Mucosa of descending colon (tissue), 3 donors: ENCODE measurements at regions not wholly inside any gene's neighbourhood (a gene's known extent, or its start where the extent isn't known, plus 50 kb on each side); places are given as distances from the start of the nearest gene placed in this dataset.

Source experiments
- ATAC-seq: fragments of 200-7000 bp; cut with Tn5 transposase; one replicate; pipeline ENCODE4 v1.9.1; 2020; ENCODE audit warnings: mild to moderate bottlenecking, moderate library complexity
- DNase-seq, 3 donors: peaks; one replicate each; pipeline ENCODE4 v3.0.0-alpha.2; 2020
- H3K36me3 ChIP-seq: fragments of 200-600 bp; one replicate; pipeline ENCODE4 v1.8.0; 2021; ENCODE audit warnings: low read depth, mild to moderate bottlenecking
- H3K4me1 ChIP-seq: fragments of 200-600 bp; one replicate; pipeline ENCODE4 v1.8.0; 2021; ENCODE audit warnings: low read depth, mild to moderate bottlenecking
- H3K4me3 ChIP-seq: fragments of 200-600 bp; one replicate; pipeline ENCODE4 v1.8.0; 2021; ENCODE audit warnings: mild to moderate bottlenecking
- H3K9me3 ChIP-seq: fragments of 200-600 bp; one replicate; pipeline ENCODE4 v1.8.0; 2021; ENCODE audit warnings: mild to moderate bottlenecking
- intact Hi-C, 2 donors: fragments of 100-400 bp; cut with DNase I in 1 of 2; cut with micrococcal nuclease in 1 of 2; formaldehyde crosslinking; loops; one replicate each; pipeline versions ENCODE4 v1.11.0 to v1.11.1; 2022; cut with DNase I, micrococcal nuclease
- TF ChIP-seq, protein P1 (sequence below): fragments of 200-600 bp; IDR thresholded peaks from one replicate; pipeline ENCODE4 v1.8.0; 2022; ENCODE audit warnings: antibody characterized with exemption, mild to moderate bottlenecking
- donor health status: DM: no; HTN: no; CAD: no; lungs with moderate emphysema.
- donor health status: DM: no; HTN: no; CAD: no.
- donor health status: DM: no; HTN: yes; CAD: no.

DNA sequence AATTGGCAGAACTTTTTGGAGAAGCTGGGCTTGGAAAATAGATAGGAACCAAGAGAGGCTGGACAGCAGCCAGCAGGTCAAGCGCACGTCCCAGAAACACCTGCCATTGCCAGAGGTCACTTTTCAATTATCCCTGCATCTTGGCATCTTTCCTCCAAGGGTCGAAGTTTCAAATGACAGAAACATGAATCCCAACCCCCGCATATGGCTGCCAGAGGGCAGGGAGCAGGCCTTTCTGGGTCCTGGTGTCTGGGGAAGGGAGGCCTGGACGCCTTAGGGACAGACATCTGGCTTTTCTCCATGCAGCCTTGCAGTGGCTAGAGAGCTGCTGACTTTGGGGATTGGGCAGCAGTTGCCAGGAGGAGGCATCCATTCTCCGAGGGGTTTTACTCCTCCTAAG is 164.5 kb upstream of the TPM1 start:
- no peak for ATAC-seq

GRCh38 chr15:62879770-62880169 is 162.8 kb upstream of the TPM1 start:
- TF ChIP-seq, protein P1, sequence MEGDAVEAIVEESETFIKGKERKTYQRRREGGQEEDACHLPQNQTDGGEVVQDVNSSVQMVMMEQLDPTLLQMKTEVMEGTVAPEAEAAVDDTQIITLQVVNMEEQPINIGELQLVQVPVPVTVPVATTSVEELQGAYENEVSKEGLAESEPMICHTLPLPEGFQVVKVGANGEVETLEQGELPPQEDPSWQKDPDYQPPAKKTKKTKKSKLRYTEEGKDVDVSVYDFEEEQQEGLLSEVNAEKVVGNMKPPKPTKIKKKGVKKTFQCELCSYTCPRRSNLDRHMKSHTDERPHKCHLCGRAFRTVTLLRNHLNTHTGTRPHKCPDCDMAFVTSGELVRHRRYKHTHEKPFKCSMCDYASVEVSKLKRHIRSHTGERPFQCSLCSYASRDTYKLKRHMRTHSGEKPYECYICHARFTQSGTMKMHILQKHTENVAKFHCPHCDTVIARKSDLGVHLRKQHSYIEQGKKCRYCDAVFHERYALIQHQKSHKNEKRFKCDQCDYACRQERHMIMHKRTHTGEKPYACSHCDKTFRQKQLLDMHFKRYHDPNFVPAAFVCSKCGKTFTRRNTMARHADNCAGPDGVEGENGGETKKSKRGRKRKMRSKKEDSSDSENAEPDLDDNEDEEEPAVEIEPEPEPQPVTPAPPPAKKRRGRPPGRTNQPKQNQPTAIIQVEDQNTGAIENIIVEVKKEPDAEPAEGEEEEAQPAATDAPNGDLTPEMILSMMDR = no peak
- Histone ChIP-seq H3K36me3 (no peaks in the 10 kb centered on the region), H3K9me3 (no peaks in the 10 kb centered on the region), H3K4me3 (no peak overlapping the region), H3K4me1 (peaks cover 1% of the 10 kb centered on the region)
- DNase-seq (no peak), ATAC-seq (no peak)
- intact Hi-C loops = no loop called here

More for the DNA sequence above, 164.5 kb upstream of the TPM1 start:
- Histone ChIP-seq H3K36me3 (no peaks in the 10 kb centered on the region), H3K9me3 (no peaks in the 10 kb centered on the region), H3K4me1 (no peaks in the 10 kb centered on the region), H3K4me3 (no peak overlapping the region)
- intact Hi-C loops = no loop called here
- DNase-seq = no peak
- TF ChIP-seq, protein P1 = no peak

DNA sequence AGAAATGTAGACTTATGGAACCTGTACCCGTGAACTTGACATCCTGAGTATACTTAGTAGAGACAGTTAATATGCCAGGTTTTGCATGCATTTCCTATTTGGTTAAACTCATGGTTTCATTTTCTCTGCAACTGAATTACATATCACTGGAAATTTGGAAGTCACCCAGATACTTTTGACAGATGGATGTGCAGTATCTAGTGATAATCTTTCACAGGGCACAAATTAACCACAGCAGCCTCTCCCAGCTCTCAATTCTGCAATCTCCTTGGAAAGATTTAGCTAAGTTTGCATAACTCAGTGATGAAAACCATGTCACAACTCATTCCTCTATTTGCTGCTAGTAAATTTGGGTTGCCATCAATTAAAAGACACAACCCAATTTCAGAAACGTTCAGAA is 162.3 kb upstream of the TPM1 start:
- intact Hi-C loops = no loop called here
- Histone ChIP-seq H3K9me3 (no peaks in the 10 kb centered on the region), H3K4me1 (peaks cover 6% of the 10 kb centered on the region), H3K4me3 (no peak overlapping the region), H3K36me3 (no peaks in the 10 kb centered on the region)
- TF ChIP-seq, protein P1 = no peak
- no peak for ATAC-seq
- DNase-seq = no peak

DNA sequence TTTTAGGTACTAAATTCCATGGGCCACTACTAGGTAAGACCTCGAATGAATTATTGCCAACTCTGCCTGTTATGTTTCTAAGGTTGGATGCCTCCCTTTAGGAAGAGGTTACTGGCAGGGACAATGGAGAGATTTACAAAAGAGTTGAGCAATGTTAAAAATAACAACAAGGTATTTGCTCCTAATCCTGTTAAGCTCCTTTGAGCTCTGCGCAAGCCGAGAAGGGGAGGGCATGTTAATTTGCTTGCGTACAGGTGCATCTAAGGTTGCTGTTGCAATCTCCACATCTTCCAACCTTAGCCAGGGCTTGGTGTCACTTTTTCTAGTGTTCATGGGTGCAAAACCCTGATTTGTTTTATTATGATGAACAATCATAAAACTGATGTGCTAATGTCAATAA is 161.5 kb upstream of the TPM1 start:
- no peaks in the 10 kb centered on the region for H3K9me3 ChIP-seq
- intact Hi-C loops = no loop called here
- DNase-seq (no peak), ATAC-seq (no peak)
- peaks cover 6% of the 10 kb centered on the region for H3K4me1 ChIP-seq
- TF ChIP-seq, protein P1 = no peak
- H3K4me3 ChIP-seq = no peak overlapping the region
- no peaks in the 10 kb centered on the region for H3K36me3 ChIP-seq

DNA sequence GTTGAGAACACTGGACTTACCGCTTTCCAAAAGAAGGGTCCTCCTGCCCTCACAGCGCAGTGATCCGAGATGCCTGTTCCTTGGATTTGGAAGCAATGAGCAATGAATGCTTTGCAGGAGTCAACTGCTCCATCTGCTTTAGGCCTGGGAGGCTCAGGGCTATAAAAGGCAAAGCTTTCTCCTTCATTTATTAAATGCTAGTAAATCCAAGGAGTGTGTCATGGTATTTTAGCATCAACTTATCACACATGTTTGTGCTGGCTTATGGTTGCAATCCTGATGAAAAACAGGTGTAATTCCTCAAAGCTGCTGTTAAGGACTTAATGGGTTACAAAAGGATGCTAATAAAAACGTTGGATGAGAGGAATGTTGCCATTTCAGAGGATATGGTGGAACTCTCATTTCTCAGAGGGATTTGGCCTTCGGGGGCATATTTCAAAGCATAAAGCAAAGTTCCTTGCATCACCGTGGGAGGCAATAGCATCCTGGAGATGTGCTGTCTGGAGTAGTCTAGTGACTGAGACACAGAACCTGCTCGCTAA is 158.5 kb upstream of the TPM1 start:
- Histone ChIP-seq H3K9me3 (no peaks in the 10 kb centered on the region), H3K4me1 (peaks cover 11% of the 10 kb centered on the region), H3K36me3 (no peaks in the 10 kb centered on the region), H3K4me3 (no peak overlapping the region)
- intact Hi-C loops = no loop called here
- ATAC-seq (no peak), DNase-seq (no peak)
- TF ChIP-seq, protein P1 = no peak
